NCI-H2171 (cell line): ENCODE measurements at regions not wholly inside any gene's neighbourhood (a gene's known extent, or its start where the extent isn't known, plus 50 kb on each side); places are given as distances from the start of the nearest gene placed in this dataset.
"Not testable (repeated sequence)": the region's sequence is repeated elsewhere in the genome, so short reads cannot be mapped to it uniquely, and the experiment has no call there.

Source experiments
- DNase-seq: peaks from one replicate; lab custom pipeline; 2025; lab: John Stamatoyannopoulos, UW

- no peak for DNase-seq
Measured at GRCh38 chr2:226578879-226579278, 220.7 kb downstream of the IRS1 start.

DNA sequence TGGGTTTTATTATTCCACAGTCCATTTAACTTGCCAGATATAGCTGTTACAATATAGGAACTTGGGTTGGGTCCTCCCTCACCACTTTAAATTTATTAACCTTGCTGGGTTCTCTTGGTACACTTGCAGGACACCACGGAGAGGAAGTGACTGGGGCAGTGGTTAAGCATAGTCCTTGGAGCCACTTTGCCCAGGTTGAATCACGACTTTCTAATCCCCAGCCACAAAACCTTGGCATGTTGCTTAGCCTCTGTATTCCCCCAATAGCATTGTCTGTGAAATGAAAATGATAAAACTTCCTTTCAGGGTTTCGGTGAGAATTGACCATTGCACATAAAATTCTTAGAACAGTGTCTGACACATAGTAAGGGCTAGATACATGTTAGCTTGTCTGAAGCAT, 221.2 kb downstream of the IRS1 start:
- DNase-seq: no peak

DNA sequence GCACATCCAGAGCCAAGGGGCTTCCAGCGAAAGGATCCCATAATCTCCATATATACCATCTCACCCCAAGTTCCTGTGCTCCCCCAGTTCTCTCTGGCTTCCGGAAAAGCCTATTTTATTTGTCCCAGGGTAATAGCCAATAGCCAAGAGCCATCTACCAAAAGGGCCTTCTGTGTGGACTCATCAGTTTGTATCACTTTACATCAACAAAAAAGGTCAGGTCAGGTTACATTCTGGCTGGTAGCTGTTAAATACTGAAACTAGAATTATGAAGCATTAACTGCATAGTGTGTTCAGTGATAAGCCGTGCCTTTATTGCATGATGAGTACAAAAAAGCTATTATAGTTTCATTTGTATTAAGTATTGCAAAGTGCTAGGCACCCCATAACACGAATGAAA, 223.7 kb downstream of the IRS1 start:
- no peak for DNase-seq

DNA sequence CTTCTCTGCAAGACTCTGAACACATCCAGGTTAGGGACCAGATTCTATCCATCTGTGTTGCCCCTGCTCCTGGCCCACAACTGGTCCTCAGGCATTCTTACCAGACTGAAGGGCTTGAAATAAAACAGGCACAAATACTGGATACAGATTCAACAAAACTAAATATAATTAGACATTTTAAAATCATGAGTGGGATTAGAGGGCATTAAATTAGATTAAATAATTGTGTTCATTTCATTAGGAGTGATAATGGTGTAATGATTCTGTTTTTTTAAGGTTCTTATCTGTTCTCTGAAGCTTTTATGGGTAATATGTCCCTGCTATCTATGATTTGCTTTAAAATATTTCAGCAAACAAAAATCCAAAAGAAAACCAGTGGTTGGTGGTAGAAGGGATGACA, 226.5 kb downstream of the IRS1 start:
- no peak for DNase-seq

- DNase-seq: no peak
Measured at GRCh38 chr2:226564667-226565066, 235.0 kb downstream of the IRS1 start.

DNA sequence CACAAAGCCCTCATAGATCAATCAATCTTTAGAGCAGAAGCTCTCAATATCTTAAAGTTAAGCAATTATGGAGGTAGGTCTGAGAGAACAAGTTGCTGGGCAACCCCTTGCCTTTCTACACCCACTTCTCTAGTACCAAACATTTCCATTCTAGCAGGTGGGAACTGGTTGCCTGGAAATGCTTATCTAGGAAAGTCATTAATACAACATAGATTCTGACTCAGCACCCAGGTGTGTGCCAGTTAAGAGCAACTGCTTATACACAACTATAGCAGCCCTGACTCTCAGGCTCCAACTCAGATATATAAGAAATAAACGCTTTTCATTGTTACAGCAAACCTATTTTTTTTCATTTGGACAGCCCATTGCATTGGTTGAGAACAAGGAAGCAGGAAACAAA, 237.7 kb downstream of the IRS1 start:
- no peak for DNase-seq

DNA sequence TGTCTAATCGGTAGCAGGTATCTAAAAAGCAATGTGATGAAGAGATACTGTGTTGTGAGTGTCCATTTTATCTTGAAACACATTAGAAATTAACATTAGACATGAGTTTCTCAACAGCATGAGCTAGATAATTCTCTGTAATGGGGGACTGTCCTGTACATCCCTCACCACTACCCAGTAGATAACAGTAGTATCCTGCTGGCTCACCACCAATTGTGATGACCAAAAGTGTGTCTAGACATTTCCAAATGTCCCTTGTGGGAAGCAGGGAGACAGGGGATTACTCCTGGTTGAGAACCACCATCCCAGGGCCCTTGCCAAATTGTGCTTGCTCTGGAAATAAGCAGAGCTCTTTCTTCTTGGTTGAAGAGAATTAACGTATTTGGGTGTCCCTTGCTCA, 239.3 kb downstream of the IRS1 start:
- no peak for DNase-seq

DNA sequence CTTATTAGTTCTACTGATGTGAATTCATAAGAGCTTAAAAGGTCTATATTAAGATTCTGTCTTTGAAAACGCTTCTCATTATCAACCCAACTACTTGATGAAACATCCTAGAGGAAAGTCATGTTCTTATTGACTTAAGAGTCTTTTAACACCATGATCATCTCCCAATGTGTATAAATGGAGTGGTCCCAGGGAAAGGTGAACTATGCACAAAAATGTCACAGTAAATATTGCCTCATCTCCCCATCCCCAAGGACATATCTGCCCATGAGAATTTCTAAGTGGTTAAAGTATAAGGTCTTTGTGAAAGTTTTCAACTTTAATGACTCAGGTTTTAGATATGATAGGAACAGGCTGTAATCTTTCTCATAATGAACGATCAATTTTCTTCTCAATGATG, 240.1 kb downstream of the IRS1 start:
- DNase-seq: no peak

- no peak for DNase-seq
Measured at GRCh38 chr2:226558418-226558817, 241.2 kb downstream of the IRS1 start.

GRCh38 chr2:226556050-226556449, 243.6 kb downstream of the IRS1 start:
- DNase-seq: no peak

DNA sequence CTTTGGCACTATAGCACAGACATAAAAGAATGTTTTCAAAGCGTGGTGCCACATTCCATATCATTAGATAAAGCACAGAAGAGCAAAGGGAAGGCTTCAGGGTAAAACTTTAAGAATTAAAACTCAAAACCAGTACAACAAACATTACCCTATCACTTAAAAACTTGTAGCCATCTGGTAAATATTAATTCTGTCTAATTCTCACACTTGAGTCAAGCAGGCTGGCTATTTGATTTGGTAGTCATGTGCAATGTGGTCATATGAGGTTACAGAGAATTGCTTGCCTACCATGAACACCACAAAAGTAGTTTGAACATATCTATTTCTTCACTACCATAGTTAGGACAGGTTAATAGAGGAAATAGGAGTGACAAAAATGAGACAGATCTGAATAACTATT, 244.9 kb downstream of the IRS1 start:
- no peak for DNase-seq

DNA sequence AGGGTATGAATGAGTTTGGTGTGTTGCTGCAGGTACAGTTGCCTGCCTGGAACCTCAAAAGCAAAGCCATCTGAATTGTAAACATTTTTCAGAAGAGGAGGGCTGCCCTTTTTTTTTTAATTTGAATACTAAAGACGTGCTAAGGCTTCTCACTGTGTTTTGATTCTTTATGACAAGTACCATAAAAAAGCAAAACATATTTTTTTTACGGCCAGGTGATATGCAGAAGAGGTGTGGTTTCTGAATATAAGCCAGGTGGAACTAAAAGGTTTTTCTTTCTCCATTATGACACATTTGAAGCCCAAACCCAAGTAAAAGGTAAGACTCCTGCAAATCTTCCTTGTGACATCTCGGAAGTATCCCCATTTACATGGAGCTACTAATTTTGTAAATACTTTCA, 246.3 kb downstream of the IRS1 start:
- DNase-seq: no peak

GRCh38 chr2:226552571-226553285, 246.9 kb downstream of the IRS1 start:
- DNase-seq: no peak

GRCh38 chr2:226551522-226552250, 247.9 kb downstream of the IRS1 start:
- no peak for DNase-seq

DNA sequence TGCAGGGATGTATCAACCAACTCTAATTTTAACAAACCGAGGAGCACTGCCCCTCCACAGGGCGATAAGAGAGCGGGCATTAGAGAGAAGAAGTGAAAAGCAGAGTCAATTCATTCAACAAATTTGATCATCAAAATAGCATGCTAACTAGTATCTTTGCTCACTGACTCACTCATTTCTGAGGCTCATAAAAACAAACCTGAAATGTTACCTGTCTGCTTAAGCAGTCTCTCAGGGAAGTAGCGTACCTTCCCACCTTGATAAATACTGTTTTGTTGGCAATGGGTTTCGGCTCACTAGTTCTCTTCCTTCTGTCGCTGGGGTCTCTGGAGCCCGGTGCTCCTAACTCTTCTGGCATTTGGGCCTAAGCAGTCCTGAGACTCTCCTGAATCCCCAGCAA, 248.8 kb downstream of the IRS1 start:
- no peak for DNase-seq

DNA sequence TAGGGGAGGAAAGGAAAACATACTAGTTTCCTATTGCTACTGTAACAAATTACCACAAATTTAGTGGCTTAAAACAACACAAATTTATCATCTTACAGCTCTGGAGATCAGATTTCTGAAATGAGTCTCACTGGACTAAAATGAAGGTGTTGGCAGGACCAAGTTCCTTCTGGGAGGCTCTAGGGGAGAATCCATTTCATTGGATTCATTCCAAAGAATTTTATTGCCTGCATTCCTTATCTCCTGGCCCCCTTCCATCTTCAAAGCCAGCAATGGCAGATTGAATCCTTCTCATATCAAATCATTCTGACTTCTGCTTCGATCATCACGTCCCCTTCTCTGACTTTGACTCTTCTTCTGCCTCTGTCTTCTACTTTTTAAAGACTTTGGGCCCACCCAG, 250.9 kb downstream of the IRS1 start:
- peak; percentile 1 for DNase-seq

- DNase-seq: no peak
Measured at GRCh38 chr2:226544596-226545210, 254.9 kb downstream of the IRS1 start.

GRCh38 chr2:226540204-226540994, 259.2 kb downstream of the IRS1 start:
- no peak for DNase-seq

DNA sequence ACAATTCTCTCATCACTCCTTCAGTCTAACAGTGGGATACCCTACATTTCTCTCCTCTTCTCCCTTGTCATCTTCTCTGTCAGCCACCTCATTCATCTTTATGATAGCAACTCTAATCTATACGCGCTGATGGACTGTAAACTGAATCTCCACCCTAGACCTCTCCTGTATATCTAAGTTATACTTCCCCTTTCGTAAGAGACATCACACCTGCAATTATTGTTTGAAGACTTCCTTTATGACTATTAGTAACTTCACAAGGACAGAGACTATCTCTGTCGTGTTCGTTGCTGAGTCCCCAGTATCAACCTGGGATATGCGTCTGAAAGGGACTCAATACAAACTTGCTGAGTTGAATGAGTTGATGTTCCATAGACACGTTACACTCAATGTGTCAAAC, 263.2 kb downstream of the IRS1 start:
- no peak for DNase-seq

- DNase-seq: not testable (repeated sequence)
Measured at GRCh38 chr2:226532976-226533375, 266.6 kb downstream of the IRS1 start.

DNA sequence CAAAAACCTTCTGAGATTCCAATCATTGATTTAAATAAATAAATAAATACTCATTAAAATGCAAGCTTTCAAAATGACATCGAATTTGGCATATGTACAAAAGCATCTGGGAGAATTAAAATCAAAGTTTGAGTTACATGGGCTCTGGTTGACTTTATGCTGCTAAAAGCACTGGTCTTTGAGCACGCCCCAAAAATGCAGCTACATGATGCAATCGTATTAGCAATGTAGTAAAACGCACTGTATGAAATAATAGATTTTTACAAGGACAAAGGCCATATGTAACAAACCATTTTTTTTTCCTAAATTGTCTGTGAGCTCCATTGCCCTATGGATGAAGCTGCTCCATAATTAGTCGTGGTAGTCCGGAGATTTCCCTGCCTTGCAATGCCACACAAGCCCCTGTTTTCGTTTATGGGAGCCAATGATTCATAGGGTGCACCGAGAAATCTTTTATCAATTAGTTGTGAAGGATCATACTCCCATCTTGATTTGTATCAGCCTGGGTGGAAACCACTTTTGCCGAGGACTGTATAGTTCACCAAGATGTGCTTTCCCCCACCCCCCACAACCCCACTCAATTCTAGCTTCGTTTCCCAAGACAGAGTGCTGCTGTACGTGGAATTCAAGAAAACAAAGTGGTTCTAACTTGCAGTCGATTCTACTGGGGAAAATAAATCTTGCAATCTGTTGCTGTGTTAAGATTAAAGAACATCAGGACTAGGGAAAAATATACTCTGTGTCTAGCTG, 268.4 kb downstream of the IRS1 start:
- DNase-seq: no peak

DNA sequence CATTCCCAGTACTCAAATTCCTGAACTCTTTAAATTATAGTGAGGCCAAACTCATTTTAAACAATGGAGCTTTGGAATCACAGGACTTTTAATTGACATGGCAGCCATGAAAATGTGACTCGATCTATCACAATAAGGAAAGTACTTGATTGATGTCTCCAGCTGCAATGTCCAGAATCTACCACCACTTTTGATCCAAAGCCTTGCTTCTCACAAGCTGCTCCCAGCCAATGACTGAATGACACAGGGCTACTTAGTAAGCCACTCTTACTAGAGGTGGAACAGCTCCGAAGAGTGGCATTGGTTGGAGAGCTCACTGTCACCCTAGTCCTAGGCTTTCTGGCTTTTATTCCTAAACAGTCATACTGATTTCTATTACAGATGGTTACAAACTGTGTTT, 270.1 kb downstream of the IRS1 start:
- no peak for DNase-seq
